Fibroblast of peridontal ligament (primary cell): ENCODE measurements at regions not wholly inside any gene's neighbourhood (a gene's known extent, or its start where the extent isn't known, plus 50 kb on each side); places are given as distances from the start of the nearest gene placed in this dataset.

Experiments used
- DNase-seq: peaks from one replicate; pipeline ENCODE4 v3.0.0-alpha.2; 2010; ENCODE audit errors: extremely low read depth

GRCh38 chr14:85420707-85421106, 109.2 kb upstream of the FLRT2 start:
- no peak for DNase-seq

- DNase-seq: peak; percentile 86
These were observed 108.6 kb upstream of the FLRT2 start for GRCh38 chr14:85421186-85421877.

- DNase-seq: no peak
These were observed 106.1 kb upstream of the FLRT2 start for GRCh38 chr14:85423889-85424288.

GRCh38 chr14:85425507-85425906, 104.4 kb upstream of the FLRT2 start:
- DNase-seq: no peak

GRCh38 chr14:85426068-85426935, 103.6 kb upstream of the FLRT2 start:
- no peak for DNase-seq

- no peak for DNase-seq
These were observed 101.0 kb upstream of the FLRT2 start for GRCh38 chr14:85428926-85429325.

GRCh38 chr14:85437148-85437547, 92.8 kb upstream of the FLRT2 start:
- no peak for DNase-seq

GRCh38 chr14:85438001-85438400, 91.9 kb upstream of the FLRT2 start:
- no peak for DNase-seq

- no peak for DNase-seq
These were observed 91.4 kb upstream of the FLRT2 start for GRCh38 chr14:85438481-85438942.

GRCh38 chr14:85439696-85440328, 90.1 kb upstream of the FLRT2 start:
- DNase-seq: peak; percentile 31

GRCh38 chr14:85441909-85442643, 87.9 kb upstream of the FLRT2 start:
- no peak for DNase-seq

GRCh38 chr14:85442996-85443395, 86.9 kb upstream of the FLRT2 start:
- DNase-seq: no peak

GRCh38 chr14:85444635-85445034, 85.3 kb upstream of the FLRT2 start:
- DNase-seq: peak; percentile 34

GRCh38 chr14:85445151-85445795, 84.7 kb upstream of the FLRT2 start:
- DNase-seq: no peak

- no peak for DNase-seq
These were observed 82.1 kb upstream of the FLRT2 start for GRCh38 chr14:85447883-85448282.

GRCh38 chr14:85451421-85451820, 78.5 kb upstream of the FLRT2 start:
- DNase-seq: peak; percentile 19

- DNase-seq: no peak
These were observed 76.3 kb upstream of the FLRT2 start for GRCh38 chr14:85453401-85454225.

GRCh38 chr14:85454226-85454813, 75.6 kb upstream of the FLRT2 start:
- DNase-seq: no peak

- peak; percentile 27 for DNase-seq
These were observed 70.5 kb upstream of the FLRT2 start for GRCh38 chr14:85459361-85460000.
